HG03460 (cell line): ENCODE measurements at regions not wholly inside any gene's neighbourhood (a gene's known extent, or its start where the extent isn't known, plus 50 kb on each side); places are given as distances from the start of the nearest gene placed in this dataset.
"Not testable (repeated sequence)": the region's sequence is repeated elsewhere in the genome, so short reads cannot be mapped to it uniquely, and the experiment has no call there.

Experiments
- ATAC-seq: cut with Tn5 transposase; IDR thresholded peaks from one replicate; pipeline ENCODE4 v1.9.1; 2021; ENCODE audit not compliant: unreplicated experiment

DNA sequence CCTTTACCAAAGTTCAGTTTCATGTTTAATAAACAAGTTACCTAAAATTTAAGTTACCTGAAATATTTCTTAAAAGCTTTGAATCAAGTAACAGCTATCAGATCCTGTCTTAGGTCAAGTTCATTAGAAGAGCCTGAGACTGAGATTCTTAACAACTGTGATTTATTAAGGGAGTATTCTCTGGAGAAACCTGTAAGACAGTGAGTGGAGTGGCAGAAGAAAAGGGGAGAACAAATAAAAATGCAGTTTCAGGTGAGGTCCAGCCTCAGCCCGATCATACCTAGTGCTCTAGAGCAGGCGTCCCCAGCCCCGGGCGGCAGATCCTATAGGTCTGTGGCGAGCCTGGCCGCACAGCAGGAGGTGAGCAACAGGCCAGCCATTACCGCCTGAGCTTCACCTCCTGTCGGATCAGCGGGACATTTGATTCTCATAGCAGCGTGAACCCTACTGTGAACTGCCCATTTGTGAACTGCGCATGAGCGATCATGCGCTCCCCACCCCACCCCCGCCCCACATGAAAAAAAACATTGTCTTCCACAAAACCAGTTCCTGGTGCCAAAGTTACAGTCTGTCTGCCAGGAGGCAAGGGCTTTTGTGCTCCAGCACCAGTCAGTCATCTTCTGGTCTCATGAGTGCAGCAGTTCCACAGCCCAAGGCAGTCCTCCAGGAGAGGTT is 59.2 kb upstream of the ADGRB3 start:
- no peak for ATAC-seq

DNA sequence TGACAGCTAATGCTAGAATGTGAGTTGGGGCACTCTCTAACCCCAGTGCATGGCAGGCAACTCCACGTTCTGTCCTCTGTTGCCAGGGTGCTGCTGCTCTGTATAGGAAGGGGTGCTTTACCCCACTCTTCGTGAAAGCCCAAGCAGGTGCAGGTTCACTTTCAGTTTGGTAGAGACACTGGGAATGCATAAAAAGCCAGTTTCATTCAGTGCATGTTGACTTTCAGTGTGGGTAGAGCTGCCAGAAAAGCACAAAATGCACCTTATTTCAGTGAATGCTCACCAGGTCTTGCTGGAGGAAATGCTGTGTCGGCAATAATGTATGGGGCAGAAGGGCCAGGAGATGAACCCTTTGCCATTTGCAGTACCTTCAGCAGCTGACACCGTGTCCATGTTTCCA is 62.1 kb upstream of the ADGRB3 start:
- ATAC-seq: no peak

DNA sequence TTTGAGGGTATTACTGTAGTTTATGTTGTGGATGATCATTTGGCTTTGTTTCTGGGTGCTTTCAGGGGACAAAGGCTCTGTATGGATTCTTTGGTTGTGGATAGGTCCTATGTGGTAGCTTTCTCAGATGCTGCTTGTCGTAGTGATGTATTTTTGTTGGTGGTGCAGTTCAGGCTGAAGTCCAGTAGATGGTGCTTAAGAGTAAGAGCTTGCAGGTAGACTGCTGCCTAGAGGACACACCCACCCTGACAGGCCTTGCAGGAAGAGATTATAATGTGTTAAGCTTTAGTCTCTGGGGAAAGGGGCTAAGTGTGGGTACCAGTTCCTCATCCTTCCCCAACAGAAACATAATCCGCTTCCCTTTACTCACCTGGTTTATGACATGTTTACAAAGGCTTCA is 62.6 kb upstream of the ADGRB3 start:
- peak; percentile 65 for ATAC-seq

DNA sequence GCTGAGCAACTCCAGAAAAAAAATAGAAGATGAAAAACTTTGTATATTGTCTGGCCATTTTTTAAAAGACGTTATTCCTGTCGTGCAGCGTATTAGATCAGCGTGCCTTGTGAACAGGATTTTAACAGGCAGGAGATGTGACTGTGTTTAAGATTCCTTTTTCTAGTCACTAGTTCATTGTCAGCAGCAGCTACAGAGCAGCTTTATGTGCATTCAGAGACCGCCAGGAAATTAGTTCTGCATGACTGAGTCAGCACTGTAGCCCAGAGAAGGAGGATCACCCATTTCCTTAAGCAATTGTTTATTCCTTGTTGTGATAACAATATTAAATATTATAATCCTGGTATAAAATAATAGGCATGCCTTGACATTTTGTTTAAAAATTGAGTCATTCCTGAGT is 75.4 kb upstream of the ADGRB3 start:
- no peak for ATAC-seq

GRCh38 chr6:68559070-68559469 is 76.0 kb upstream of the ADGRB3 start:
- ATAC-seq: no peak

GRCh38 chr6:68546620-68547019 is 88.5 kb upstream of the ADGRB3 start:
- no peak for ATAC-seq

GRCh38 chr6:68544450-68544849 is 90.6 kb upstream of the ADGRB3 start:
- no peak for ATAC-seq

DNA sequence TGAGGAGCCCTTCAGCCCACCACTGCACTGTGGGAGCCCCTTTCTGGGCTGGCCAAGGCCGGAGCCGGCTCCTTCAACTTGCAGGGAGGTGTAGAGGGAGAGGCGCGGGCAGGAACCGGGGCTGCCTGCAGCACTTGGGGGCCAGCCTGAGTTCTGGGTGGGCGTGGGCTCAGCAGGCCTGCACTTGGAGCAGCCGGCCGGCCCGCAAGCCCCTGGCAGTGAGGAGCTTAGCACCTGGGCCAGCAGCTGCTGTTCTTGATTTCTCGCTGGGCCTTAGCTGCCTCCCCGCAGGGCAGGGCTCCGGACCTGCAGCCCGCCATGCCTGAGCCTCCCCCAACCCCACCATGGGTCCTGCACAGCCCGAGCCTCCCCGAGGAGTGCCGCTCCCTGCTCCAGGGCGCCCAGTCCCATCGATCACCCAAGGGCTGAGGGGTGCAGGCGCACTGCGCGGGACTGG is 101.7 kb upstream of the ADGRB3 start:
- ATAC-seq: no peak

DNA sequence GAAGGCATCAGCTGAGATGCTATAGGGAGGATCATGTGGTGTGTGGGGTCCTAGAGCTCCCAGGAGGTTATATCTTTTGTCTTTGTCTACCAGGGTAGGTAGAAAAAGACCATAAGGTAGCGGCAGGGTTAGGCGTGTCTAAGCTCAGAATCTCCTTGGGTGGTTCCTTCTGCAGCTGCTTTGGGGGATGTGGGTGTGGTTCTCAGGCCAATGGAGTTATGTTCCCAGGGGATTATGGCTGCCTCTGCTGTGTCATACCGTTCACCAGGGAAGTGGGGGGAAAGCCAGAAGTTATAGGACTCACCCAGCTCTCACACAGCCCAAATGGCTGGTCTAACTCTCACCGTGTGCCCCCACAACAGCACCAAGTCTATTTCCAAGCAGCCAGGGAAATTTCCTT is 107.4 kb upstream of the ADGRB3 start:
- ATAC-seq: no peak

DNA sequence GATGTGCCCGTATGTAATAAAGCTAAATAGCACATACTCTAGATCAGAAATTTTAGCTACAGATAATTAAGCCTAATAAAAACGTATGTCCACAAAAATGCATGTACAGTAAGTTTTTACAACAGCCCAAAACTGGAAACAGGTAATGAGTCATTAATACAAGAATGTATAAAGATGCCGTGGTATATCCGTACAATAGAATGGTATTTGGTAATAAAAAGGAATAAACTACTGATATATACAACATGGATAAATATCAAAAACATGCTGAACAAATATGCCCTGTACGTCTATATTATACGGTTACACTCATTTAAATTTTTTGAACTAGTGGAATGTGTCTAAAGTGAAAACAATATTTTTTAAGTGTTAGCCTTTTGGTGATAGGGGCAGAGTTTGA is 128.2 kb upstream of the ADGRB3 start:
- no peak for ATAC-seq

- no peak for ATAC-seq
These were observed 132.1 kb upstream of the ADGRB3 start for GRCh38 chr6:68502946-68503345.

GRCh38 chr6:68497927-68498326 is 137.2 kb upstream of the ADGRB3 start:
- ATAC-seq: no peak

DNA sequence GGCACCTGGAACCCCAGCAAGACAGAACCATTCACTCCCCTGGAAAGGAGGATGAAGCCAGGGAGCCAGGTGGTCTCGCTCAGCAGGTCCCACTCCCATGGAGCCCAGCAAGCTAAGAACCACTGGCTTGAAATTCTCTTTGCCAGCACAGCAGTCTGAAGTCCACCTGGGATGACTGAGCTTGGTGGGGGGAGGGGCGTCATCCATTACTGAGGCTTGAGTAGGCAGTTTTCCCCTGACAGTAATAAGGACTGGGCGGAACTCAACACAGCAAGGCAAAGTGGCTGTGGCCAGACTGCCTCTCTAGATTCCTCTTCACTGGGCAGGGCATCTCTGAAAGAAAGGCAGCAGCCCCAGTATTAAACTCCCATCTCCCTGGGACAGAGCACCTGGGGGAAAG is 140.2 kb upstream of the ADGRB3 start:
- ATAC-seq: not testable (repeated sequence)

GRCh38 chr6:68476611-68477010 is 158.5 kb upstream of the ADGRB3 start:
- ATAC-seq: no peak

DNA sequence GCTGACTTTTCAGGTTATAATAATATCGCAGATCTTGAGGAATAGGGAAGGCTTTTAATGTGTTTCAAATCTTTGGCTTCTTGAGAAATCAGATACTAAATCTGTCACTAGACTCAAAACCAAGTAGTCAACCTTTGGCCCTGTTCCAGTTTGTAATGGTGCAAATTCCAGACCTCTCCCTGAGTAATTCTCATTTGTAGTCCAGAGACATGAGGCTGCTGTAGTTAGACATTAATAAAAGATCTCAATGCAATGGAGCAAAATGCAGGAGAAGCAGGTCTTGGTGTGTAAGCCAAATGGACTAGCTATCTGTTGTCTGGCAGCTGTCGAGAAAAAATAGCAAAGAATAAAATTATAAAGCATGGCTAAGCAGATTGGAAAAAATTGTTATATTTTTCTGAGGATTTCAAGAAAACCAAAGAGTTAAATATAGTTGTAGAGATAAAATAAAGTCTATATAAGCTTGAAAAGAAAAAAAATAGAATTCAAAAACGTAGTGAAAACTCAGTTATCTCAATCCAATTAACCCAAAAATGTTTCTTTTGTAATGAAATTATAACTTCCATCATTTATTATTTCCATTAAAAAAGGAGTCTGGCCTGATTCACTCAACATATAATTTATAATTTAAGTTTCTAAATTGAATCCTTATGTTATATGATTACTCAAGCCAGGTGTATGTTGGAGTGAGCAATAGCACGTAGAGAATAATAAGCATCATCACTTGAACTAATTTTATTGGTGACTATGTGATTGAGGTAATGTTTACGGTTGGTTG is 161.5 kb upstream of the ADGRB3 start:
- no peak for ATAC-seq

DNA sequence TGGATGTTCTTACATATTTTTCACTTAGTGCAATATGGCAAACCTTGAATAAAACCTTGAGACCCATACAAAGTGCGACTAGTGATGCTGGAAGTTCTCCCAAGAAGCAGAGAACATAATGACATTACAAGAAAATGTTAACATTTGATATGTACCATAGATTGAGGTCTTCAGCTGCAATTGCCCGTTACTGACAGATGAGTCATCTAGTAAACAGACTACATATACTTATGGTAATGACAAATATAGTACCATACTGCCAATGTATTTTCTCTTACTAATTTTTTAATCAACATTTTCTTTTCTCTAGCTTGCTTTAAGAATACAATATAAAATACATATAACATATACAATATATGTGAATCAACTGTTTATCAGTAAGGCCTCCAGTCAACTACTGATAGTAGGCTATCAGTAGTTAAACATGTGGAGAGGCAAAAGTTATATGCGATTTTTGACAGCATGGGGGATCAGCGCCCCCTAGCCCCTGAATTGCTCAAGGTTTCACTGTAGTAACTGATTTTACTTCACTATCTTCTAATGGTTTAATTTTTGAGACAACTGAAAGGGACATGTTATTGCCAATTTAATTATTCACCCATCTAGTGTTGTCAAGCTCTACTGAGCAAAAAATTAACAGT is 166.7 kb upstream of the ADGRB3 start:
- no peak for ATAC-seq

GRCh38 chr6:68458447-68458846 is 176.6 kb upstream of the ADGRB3 start:
- ATAC-seq: no peak

DNA sequence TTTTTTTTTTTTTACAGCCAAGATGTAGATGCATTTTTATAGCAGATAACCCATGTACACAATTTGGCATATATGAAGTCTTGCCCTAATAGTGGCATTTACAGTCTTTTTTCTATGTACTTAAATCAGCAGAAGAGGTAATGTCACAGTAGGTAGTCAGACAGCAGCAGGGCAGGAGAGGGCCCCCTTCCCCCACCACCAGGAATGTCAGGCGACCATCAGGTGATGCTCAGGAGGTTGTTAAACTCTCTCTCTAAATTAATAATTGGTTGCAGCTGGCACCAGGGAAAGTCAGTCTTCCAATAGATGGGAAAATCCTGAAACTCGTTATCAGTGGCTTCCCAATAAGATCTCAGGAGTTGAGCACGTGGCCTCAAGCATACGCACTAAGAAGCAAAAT is 188.0 kb upstream of the ADGRB3 start:
- no peak for ATAC-seq

GRCh38 chr6:68445926-68446325 is 189.2 kb upstream of the ADGRB3 start:
- no peak for ATAC-seq

GRCh38 chr6:68443704-68444103 is 191.4 kb upstream of the ADGRB3 start:
- ATAC-seq: no peak

DNA sequence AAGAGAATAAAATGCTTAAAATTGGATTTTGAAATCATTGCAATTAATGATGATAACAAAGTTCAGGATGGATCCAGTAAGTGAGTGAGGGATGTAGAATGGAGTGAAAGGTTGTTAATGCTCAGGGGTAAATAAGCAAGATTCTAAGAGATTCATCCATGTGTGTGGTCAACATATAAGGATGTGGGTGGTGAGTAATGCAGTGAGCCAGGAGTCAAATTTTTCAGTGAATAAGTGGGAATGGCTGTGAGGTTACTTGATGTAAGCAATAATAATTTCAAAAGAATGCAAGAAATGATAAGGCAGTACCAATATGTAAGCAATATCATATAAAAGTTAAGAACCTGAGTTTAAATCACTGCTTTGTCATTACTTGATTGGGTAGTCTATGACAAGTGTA is 207.5 kb upstream of the ADGRB3 start:
- ATAC-seq: no peak

DNA sequence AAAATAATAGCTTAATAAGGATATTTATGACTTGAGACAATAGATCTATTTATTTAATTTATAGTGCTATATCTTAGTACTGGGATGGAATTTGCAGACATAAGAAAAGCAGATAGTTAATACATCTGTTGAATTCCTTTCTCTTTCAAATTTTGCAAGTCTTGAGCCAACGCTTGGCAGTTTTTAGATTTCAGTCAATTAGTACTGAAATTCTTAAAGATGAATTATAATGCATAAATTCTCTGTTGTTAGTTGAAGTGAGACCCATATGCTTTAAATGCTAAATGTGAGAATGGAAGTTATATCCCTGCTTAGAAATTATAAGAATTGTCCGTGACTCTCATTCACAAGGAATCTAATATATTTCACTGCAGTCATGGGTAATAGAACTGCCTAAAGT is 225.1 kb upstream of the ADGRB3 start:
- no peak for ATAC-seq
